HG02623 (cell line): ENCODE measurements at regions not wholly inside any gene's neighbourhood (a gene's known extent, or its start where the extent isn't known, plus 50 kb on each side); places are given as distances from the start of the nearest gene placed in this dataset.
A peak's percentile ranks its signal among the peaks of the same experiment; 100 is the strongest.
"Not testable (repeated sequence)": the region's sequence is repeated elsewhere in the genome, so short reads cannot be mapped to it uniquely, and the experiment has no call there.

Experiments used
- ATAC-seq: cut with Tn5 transposase; IDR thresholded peaks from one replicate; pipeline ENCODE4 v1.9.1; 2021; ENCODE audit warnings: moderate library complexity; ENCODE audit not compliant: unreplicated experiment

- ATAC-seq, result no peak
Measured at GRCh38 chr6:105677671-105678475, 275.0 kb upstream of the PREP start.

- ATAC-seq, result no peak
Measured at GRCh38 chr6:105676857-105677256, 274.0 kb upstream of the PREP start.

- no peak for ATAC-seq
Measured at GRCh38 chr6:105675715-105676397, 273.0 kb upstream of the PREP start.

- not testable (repeated sequence) for ATAC-seq
Measured at GRCh38 chr6:105672856-105673538, 270.1 kb upstream of the PREP start.

GRCh38 chr6:105669232-105669631 lies 266.4 kb upstream of the PREP start:
- no peak for ATAC-seq

GRCh38 chr6:105667056-105667455 lies 264.2 kb upstream of the PREP start:
- no peak for ATAC-seq

GRCh38 chr6:105664931-105665330 lies 262.0 kb upstream of the PREP start:
- ATAC-seq, result no peak

GRCh38 chr6:105651969-105652368 lies 249.1 kb upstream of the PREP start:
- ATAC-seq, result no peak

GRCh38 chr6:105650347-105650746 lies 247.5 kb upstream of the PREP start:
- ATAC-seq, result no peak

- ATAC-seq, result no peak
Measured at GRCh38 chr6:105649192-105649591, 246.3 kb upstream of the PREP start.

- no peak for ATAC-seq
Measured at GRCh38 chr6:105648276-105648675, 245.4 kb upstream of the PREP start.

- peak; percentile 87 for ATAC-seq
Measured at GRCh38 chr6:105646391-105646867, 243.5 kb upstream of the PREP start.

- no peak for ATAC-seq
Measured at GRCh38 chr6:105645958-105646357, 243.1 kb upstream of the PREP start.

- ATAC-seq, result no peak
Measured at GRCh38 chr6:105645156-105645555, 242.3 kb upstream of the PREP start.

- ATAC-seq, result no peak
Measured at GRCh38 chr6:105644691-105645090, 241.8 kb upstream of the PREP start.

- ATAC-seq, result no peak
Measured at GRCh38 chr6:105644073-105644489, 241.2 kb upstream of the PREP start.

GRCh38 chr6:105642708-105643107 lies 239.8 kb upstream of the PREP start:
- no peak for ATAC-seq

- no peak for ATAC-seq
Measured at GRCh38 chr6:105641504-105641903, 238.6 kb upstream of the PREP start.

GRCh38 chr6:105639124-105639523 lies 236.2 kb upstream of the PREP start:
- no peak for ATAC-seq

- ATAC-seq, result no peak
Measured at GRCh38 chr6:105633814-105634213, 230.9 kb upstream of the PREP start.

GRCh38 chr6:105628156-105628860 lies 225.4 kb upstream of the PREP start:
- ATAC-seq, result no peak
